SK-N-SH (cell line): ENCODE measurements at regions not wholly inside any gene's neighbourhood (a gene's known extent, or its start where the extent isn't known, plus 50 kb on each side); places are given as distances from the start of the nearest gene placed in this dataset.

Source experiments
- CTCF ChIA-PET: fragments of 300-600, 350-600 bp; formaldehyde crosslinking; extraction: SDS; loops from one replicate; lab custom pipeline; 2021; lab: Yijun Ruan, JAX
- POLR2A ChIA-PET: fragments of 350-600 bp; sonication (Branson Sonifier 250); formaldehyde crosslinking; extraction: SDS; loops from one replicate; lab custom pipeline; 2020; ENCODE audit warnings: antibody characterized with exemption, inconsistent platforms; lab: Yijun Ruan, JAX
- DNase-seq: peaks from one replicate; pipeline ENCODE4 v3.0.0; 2012
- H2AFZ ChIP-seq: fragments of 200-600 bp; sonication (generic); 2 replicates; pipeline ENCODE4 v1.8.1; 2016; ENCODE audit warnings: antibody characterized with exemption, mild to moderate bottlenecking, low read depth
- H3F3A ChIP-seq: fragments of 200-600 bp; sonication (generic); replicated peaks from 2 replicates; pipeline ENCODE3; 2016; ENCODE audit warnings: antibody characterized with exemption, mild to moderate bottlenecking; ENCODE audit not compliant: insufficient read depth
- H3K27ac ChIP-seq, 2 experiments: fragments of 200-500 bp in 1 of 2; fragments of 200-600 bp in 1 of 2; sonication (Bioruptor generic) in 1 of 2; sonication (generic), shearing (Covaris generic) in 1 of 2; 2 replicates each; pipeline versions ENCODE4 v1.5.1 to v1.6.1; 2014 to 2016; ENCODE audit warnings: low read depth in 2 of 2, inconsistent platforms in 1 of 2, low read length in 1 of 2, mild to moderate bottlenecking in 1 of 2, mixed read lengths in 1 of 2
- H3K27me3 ChIP-seq: fragments of 200-600 bp; sonication (generic), shearing (Covaris generic); 2 replicates; pipeline ENCODE4 v1.6.1; 2016; ENCODE audit warnings: mixed run types; ENCODE audit not compliant: insufficient read depth
- H3K36me3 ChIP-seq, 2 experiments: fragments of 200-500 bp in 1 of 2; fragments of 200-600 bp in 1 of 2; sonication (Bioruptor generic) in 1 of 2; sonication (generic) in 1 of 2; replicated peaks in 1 of 2; 2 replicates each; pipeline versions ENCODE3 to v1.5.1; 2014 to 2016; ENCODE audit warnings: low read length in 1 of 2, mild to moderate bottlenecking in 1 of 2; ENCODE audit not compliant: insufficient read depth in 2 of 2, control insufficient read depth in 1 of 2
- H3K4me1 ChIP-seq, 2 experiments: fragments of 200-500 bp in 1 of 2; fragments of 200-600 bp in 1 of 2; sonication (Bioruptor generic) in 1 of 2; sonication (generic), shearing (Covaris generic) in 1 of 2; 2 replicates each; pipeline versions ENCODE4 v1.5.1 to v1.6.1; 2014 to 2016; ENCODE audit warnings: low read depth in 1 of 2, low read length in 1 of 2, mixed run types in 1 of 2; ENCODE audit not compliant: insufficient read depth in 2 of 2, control insufficient read depth in 1 of 2
- H3K4me2 ChIP-seq: fragments of 200-600 bp; sonication (generic), shearing (Covaris generic); 2 replicates; pipeline ENCODE4 v1.6.1; 2017; ENCODE audit warnings: mixed run types
- H3K4me3 ChIP-seq, 2 experiments: fragments of 200-500 bp in 1 of 2; fragments of 200-600 bp in 1 of 2; sonication (Bioruptor generic) in 1 of 2; sonication (generic), shearing (Covaris generic) in 1 of 2; 2 replicates each; pipeline versions ENCODE4 v1.5.1 to v1.8.1; 2014 to 2016; ENCODE audit warnings: low read depth in 2 of 2, inconsistent platforms in 1 of 2, low read length in 1 of 2, mild to moderate bottlenecking in 1 of 2, mixed read lengths in 1 of 2, moderate library complexity in 1 of 2
- H3K79me2 ChIP-seq: fragments of 200-600 bp; sonication (generic); 2 replicates; pipeline ENCODE4 v1.8.1; 2017; ENCODE audit warnings: mild to moderate bottlenecking; ENCODE audit not compliant: insufficient read depth
- H3K9ac ChIP-seq: fragments of 200-600 bp; sonication (generic); 2 replicates; pipeline ENCODE4 v1.6.1; 2017; ENCODE audit warnings: mixed run types
- H3K9me2 ChIP-seq: fragments of 200-600 bp; sonication (generic); 2 replicates; pipeline ENCODE4 v1.6.1; 2017; ENCODE audit warnings: mixed run types
- H3K9me3 ChIP-seq: fragments of 200-600 bp; sonication (generic); 2 replicates; pipeline ENCODE4 v1.6.1; 2017; ENCODE audit warnings: mixed run types, mild to moderate bottlenecking, moderate library complexity
- H4K20me1 ChIP-seq: fragments of 200-600 bp; sonication (generic); 2 replicates; pipeline ENCODE4 v1.6.1; 2017; ENCODE audit warnings: mild to moderate bottlenecking, mixed run types; ENCODE audit not compliant: insufficient read depth
- FOXJ3 ChIP-seq: sonication (generic); formaldehyde crosslinking; IDR thresholded peaks from 2 replicates; pipeline ENCODE4 v1.5.1; 2020; ENCODE audit warnings: mild to moderate bottlenecking, missing genetic modification reagents
- FOXM1 ChIP-seq: IDR thresholded peaks from 2 replicates; pipeline ENCODE4 v1.4.0; 2012; ENCODE audit warnings: low read depth, mild to moderate bottlenecking
- GABPA ChIP-seq: IDR thresholded peaks from 2 replicates; pipeline ENCODE4 v1.4.0; 2012; ENCODE audit warnings: low read depth, mild to moderate bottlenecking
- GATA2 ChIP-seq: sonication (generic); formaldehyde crosslinking; IDR thresholded peaks from 2 replicates; pipeline ENCODE4 v1.5.0; 2020; ENCODE audit warnings: mild to moderate bottlenecking, missing genetic modification reagents
- MAX ChIP-seq: IDR thresholded peaks from 2 replicates; pipeline ENCODE4 v1.4.0; 2012; ENCODE audit warnings: low read depth
- MEF2A ChIP-seq: IDR thresholded peaks from 2 replicates; pipeline ENCODE4 v1.4.0; 2012; ENCODE audit warnings: low read depth, borderline replicate concordance
- MXI1 ChIP-seq: IDR thresholded peaks from 2 replicates; pipeline ENCODE4 v1.6.1; 2012; ENCODE audit warnings: mild to moderate bottlenecking, low read depth, low read length, improper control_type of control experiment
- NRF1 ChIP-seq: IDR thresholded peaks from 2 replicates; pipeline ENCODE4 v1.6.1; 2012; ENCODE audit warnings: low read depth, mild to moderate bottlenecking, low read length
- POLR2AphosphoS5 ChIP-seq: IDR thresholded peaks from 2 replicates; pipeline ENCODE4 v1.6.1; 2012; ENCODE audit warnings: low read depth, low read length
- RCOR1 ChIP-seq: fragments of 150-350 bp; IDR thresholded peaks from 2 replicates; pipeline ENCODE4 v1.6.1; 2017; ENCODE audit warnings: antibody characterized with exemption, low read length
- RXRA ChIP-seq: IDR thresholded peaks from 2 replicates; pipeline ENCODE4 v1.4.0; 2012; ENCODE audit warnings: low read depth, mild to moderate bottlenecking, borderline replicate concordance
- SIN3A ChIP-seq: IDR thresholded peaks from 2 replicates; pipeline ENCODE4 v1.6.1; 2012; ENCODE audit warnings: low read depth, mild to moderate bottlenecking, low read length, moderate library complexity, borderline replicate concordance
- TCF12 ChIP-seq: IDR thresholded peaks from 2 replicates; pipeline ENCODE4 v1.4.0; 2012
- TEAD4 ChIP-seq: IDR thresholded peaks from 2 replicates; pipeline ENCODE4 v1.4.0; 2012; ENCODE audit warnings: mild to moderate bottlenecking, borderline replicate concordance; ENCODE audit not compliant: insufficient read depth
- USF1 ChIP-seq: IDR thresholded peaks from 2 replicates; pipeline ENCODE4 v1.4.0; 2012; ENCODE audit warnings: low read depth, borderline replicate concordance
- USF2 ChIP-seq: fragments of 150-350 bp; IDR thresholded peaks from 2 replicates; pipeline ENCODE4 v1.6.1; 2017; ENCODE audit warnings: antibody characterized with exemption, low read length, low read depth, borderline replicate concordance
- YY1 ChIP-seq: IDR thresholded peaks from 2 replicates; pipeline ENCODE4 v1.4.0; 2012; ENCODE audit warnings: low read depth, mild to moderate bottlenecking
- WGBS: methylation state at CpG from one replicate; pipeline ENCODE4 v1.1.6; 2017; ENCODE audit warnings: low lambda C conversion rate; 5-methylcytosine and 5-hydroxymethylcytosine counted together
- TF ChIP-seq, protein P1 (sequence below): IDR thresholded peaks from 2 replicates; pipeline ENCODE4; 2012
- TF ChIP-seq, protein P2 (sequence below): IDR thresholded peaks from 2 replicates; pipeline ENCODE4 v1.6.1; 2012; ENCODE audit warnings: mild to moderate bottlenecking, low read depth, low read length, moderate library complexity

DNA sequence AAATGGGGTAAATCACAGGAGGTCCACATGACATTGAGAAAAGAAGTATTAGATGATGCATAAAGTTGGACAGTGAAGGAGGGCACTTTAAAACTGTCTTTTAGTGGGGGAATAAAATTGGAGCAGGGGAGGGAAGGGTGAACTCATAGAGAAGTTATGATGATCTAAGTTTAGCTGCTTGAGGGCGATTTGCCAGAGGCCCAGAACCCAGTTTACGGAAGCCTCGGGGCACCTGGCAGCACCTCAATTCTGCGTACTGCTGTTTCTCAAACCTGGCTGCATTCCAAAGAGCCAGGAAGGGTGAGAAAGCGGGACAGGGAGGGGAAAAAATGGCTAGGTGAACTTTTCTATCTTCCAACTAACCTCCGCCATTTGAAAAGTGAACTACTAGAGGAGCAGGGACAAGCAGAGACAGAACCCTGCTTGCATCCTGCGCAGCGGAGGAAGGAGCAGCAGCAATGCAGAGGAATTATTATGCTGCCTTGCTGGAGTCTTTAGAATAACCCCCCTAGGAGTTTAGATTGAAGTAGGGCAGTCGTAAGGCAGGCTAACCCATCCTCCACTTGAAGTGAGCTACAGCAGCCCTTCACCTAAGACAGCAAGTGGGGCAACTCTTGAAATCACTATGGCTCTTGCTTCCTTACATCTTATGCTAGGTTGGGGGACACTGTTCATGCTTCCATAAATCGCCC is 316.8 kb downstream of the BRINP1 start:
- ChIA-PET POLR2A (no interaction called here), CTCF (no interaction called here)
- H3K27me3 ChIP-seq = no peaks in the 10 kb centered on the region
- H3K79me2 ChIP-seq = no peaks in the 10 kb centered on the region
- WGBS = 37% methylated on average over 10 of the region's 10 CpGs
- no peaks in the 10 kb centered on the region for H3K9me2 ChIP-seq
- TF ChIP-seq MEF2A (no peak), POLR2AphosphoS5 (no peak), USF2 (no peak), NRF1 (no peak), MXI1 (no peak), RCOR1 (no peak), TEAD4 (no peak), TCF12 (no peak), GABPA (no peak), YY1 (no peak)
- TF ChIP-seq, protein P1, sequence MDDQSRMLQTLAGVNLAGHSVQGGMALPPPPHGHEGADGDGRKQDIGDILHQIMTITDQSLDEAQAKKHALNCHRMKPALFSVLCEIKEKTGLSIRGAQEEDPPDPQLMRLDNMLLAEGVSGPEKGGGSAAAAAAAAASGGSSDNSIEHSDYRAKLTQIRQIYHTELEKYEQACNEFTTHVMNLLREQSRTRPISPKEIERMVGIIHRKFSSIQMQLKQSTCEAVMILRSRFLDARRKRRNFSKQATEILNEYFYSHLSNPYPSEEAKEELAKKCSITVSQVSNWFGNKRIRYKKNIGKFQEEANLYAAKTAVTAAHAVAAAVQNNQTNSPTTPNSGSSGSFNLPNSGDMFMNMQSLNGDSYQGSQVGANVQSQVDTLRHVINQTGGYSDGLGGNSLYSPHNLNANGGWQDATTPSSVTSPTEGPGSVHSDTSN = no peak
- no peak overlapping the region for H3K4me3 ChIP-seq
- no peak overlapping the region for H3K27ac ChIP-seq
- H3F3A ChIP-seq = no peaks in the 10 kb centered on the region
- no peak overlapping the region for H2AFZ ChIP-seq
- H3K36me3 ChIP-seq = no peaks in the 10 kb centered on the region
- H3K4me2 ChIP-seq = no peak overlapping the region
- no peaks in the 10 kb centered on the region for H3K9me3 ChIP-seq
- no peak for DNase-seq
- H4K20me1 ChIP-seq = no peaks in the 10 kb centered on the region
- peaks cover 0 to 3% of the 10 kb centered on the region in 2 experiments; a peak in 1 of 4 replicates for H3K4me1 ChIP-seq
- no peak overlapping the region for H3K9ac ChIP-seq

DNA sequence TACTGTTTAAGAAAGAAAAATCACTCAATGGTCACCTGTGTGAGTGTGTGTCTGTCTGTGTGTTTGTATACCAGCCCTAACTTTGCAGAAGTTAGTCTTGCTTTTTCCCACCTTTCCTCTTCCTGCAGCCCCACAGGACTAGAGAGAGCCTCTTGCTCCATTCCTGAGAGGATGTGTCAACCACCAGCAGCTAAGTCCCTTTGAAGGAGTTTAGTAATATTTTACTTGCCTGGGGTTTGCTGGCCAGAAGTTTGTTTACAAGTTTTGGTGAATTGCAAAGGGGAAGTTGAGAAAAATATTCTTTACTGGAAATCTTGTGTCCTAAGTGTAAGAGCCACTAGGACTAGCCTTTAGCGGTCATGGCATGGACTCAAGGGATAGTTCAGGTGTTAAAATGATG is 316.2 kb downstream of the BRINP1 start:
- Histone ChIP-seq H3K27me3 (no peaks in the 10 kb centered on the region), H3F3A (no peaks in the 10 kb centered on the region), H2AFZ (no peak overlapping the region), H3K79me2 (no peaks in the 10 kb centered on the region), H3K4me2 (no peak overlapping the region), H3K4me1 (peaks cover 0 to 3% of the 10 kb centered on the region in 2 experiments; a peak in 1 of 4 replicates), H3K36me3 (no peaks in the 10 kb centered on the region), H3K27ac (no peak overlapping the region), H4K20me1 (no peaks in the 10 kb centered on the region), H3K9ac (no peak overlapping the region), H3K9me2 (no peaks in the 10 kb centered on the region), H3K9me3 (no peaks in the 10 kb centered on the region), H3K4me3 (no peak overlapping the region)
- no peak for DNase-seq
- ChIA-PET CTCF (no interaction called here), POLR2A (no interaction called here)
- 11% methylated on average over 1 of the region's 1 CpG for WGBS
- TF ChIP-seq, protein P2, sequence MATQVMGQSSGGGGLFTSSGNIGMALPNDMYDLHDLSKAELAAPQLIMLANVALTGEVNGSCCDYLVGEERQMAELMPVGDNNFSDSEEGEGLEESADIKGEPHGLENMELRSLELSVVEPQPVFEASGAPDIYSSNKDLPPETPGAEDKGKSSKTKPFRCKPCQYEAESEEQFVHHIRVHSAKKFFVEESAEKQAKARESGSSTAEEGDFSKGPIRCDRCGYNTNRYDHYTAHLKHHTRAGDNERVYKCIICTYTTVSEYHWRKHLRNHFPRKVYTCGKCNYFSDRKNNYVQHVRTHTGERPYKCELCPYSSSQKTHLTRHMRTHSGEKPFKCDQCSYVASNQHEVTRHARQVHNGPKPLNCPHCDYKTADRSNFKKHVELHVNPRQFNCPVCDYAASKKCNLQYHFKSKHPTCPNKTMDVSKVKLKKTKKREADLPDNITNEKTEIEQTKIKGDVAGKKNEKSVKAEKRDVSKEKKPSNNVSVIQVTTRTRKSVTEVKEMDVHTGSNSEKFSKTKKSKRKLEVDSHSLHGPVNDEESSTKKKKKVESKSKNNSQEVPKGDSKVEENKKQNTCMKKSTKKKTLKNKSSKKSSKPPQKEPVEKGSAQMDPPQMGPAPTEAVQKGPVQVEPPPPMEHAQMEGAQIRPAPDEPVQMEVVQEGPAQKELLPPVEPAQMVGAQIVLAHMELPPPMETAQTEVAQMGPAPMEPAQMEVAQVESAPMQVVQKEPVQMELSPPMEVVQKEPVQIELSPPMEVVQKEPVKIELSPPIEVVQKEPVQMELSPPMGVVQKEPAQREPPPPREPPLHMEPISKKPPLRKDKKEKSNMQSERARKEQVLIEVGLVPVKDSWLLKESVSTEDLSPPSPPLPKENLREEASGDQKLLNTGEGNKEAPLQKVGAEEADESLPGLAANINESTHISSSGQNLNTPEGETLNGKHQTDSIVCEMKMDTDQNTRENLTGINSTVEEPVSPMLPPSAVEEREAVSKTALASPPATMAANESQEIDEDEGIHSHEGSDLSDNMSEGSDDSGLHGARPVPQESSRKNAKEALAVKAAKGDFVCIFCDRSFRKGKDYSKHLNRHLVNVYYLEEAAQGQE = no peak
- TF ChIP-seq FOXJ3 (CRISPR knock-in tag) (no peak), FOXM1 (no peak), NRF1 (no peak), GABPA (no peak), USF1 (no peak), SIN3A (no peak), USF2 (no peak), MAX (no peak), GATA2 (CRISPR knock-in tag) (no peak), RXRA (no peak)
- TF ChIP-seq, protein P1 = no peak
